ENCODE measurements at regions not wholly inside any gene's neighbourhood (a gene's known extent, or its start where the extent isn't known, plus 50 kb on each side); places are given as distances from the start of the nearest gene placed in this dataset.
"Not testable (repeated sequence)": the region's sequence is repeated elsewhere in the genome, so short reads cannot be mapped to it uniquely, and the experiment has no call there.

DNA sequence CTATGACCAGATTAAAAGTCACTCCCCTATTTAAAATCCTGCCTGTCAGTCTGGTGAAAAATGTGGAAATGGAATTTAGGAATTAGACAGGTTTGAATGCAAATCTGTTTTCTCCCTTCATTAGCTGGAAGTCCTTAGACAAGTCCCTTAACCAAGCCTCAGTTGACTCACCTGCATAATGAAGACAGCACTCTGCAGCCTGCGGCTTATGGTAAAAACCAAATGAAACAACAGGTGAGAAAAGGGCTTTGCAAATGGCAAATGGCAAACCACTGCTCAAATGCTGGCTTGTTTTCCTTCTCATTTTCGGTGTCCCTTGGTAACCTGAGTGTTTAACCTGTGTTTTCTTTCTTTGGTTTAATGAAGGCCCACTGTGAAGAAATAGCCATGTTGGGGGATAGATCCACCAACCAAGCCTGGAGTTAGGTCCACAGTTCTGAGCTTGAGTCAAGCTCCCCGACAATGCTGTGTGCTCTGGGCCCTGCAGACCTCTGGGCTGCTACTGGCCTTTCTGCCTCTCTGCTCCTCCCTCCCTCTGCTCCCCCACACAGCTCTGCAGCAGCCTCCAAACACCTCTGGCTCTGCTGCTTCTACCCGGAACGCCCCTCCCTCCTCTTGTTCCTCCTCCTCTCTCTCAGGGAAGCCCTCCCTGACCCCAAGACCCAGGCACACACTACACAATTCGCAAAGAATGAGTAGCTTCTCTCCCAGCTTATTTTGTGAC is 641.8 kb downstream of the MATN1 start:
- no peaks in the 10 kb centered on the region for H3K27me3 Mint-ChIP-seq (ENCODE audit: low read depth)
- H3K9me3 Mint-ChIP-seq (ENCODE audit: low read depth), result no peaks in the 10 kb centered on the region
- H3K27ac Mint-ChIP-seq (ENCODE audit: unreplicated experiment), result no peak overlapping the region
- H3K4me1 Mint-ChIP-seq (ENCODE audit: low read depth), result peaks cover 41% of the 10 kb centered on the region
- H3K4me3 Mint-ChIP-seq (ENCODE audit: unreplicated experiment), result no peak overlapping the region
- no peaks in the 10 kb centered on the region for H3K36me3 Mint-ChIP-seq (ENCODE audit: low read depth)
- TF ChIP-seq, protein P1, sequence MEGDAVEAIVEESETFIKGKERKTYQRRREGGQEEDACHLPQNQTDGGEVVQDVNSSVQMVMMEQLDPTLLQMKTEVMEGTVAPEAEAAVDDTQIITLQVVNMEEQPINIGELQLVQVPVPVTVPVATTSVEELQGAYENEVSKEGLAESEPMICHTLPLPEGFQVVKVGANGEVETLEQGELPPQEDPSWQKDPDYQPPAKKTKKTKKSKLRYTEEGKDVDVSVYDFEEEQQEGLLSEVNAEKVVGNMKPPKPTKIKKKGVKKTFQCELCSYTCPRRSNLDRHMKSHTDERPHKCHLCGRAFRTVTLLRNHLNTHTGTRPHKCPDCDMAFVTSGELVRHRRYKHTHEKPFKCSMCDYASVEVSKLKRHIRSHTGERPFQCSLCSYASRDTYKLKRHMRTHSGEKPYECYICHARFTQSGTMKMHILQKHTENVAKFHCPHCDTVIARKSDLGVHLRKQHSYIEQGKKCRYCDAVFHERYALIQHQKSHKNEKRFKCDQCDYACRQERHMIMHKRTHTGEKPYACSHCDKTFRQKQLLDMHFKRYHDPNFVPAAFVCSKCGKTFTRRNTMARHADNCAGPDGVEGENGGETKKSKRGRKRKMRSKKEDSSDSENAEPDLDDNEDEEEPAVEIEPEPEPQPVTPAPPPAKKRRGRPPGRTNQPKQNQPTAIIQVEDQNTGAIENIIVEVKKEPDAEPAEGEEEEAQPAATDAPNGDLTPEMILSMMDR (IDR thresholded peaks at IDR 0.05), result no peak
- DNase-seq (ENCODE audit: low spot score), result no peak

DNA sequence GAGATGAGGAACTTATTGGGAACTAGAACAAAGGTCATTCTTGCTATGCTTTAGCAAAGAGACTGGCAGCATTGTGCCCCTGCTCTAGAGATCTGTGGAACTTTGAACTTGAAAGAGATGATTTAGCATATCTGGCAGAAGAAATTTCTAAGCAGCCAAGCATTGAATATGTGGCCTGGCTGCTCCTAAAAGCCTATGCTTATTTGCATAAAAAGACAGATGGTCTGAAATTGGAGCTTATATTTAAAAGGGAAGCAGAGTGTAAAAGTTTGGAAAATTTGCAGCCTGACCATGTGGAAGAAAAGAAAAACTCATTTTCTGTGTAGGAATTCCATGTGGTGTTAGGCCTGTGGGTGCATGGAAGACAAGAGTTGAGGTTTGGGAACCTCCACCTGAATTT is 647.5 kb downstream of the MATN1 start:
- not testable (repeated sequence) for DNase-seq (ENCODE audit: low spot score); H3K36me3 Mint-ChIP-seq (ENCODE audit: low read depth); H3K4me1 Mint-ChIP-seq (ENCODE audit: low read depth); H3K9me3 Mint-ChIP-seq (ENCODE audit: low read depth); H3K27ac Mint-ChIP-seq (ENCODE audit: unreplicated experiment); H3K27me3 Mint-ChIP-seq (ENCODE audit: low read depth); H3K4me3 Mint-ChIP-seq (ENCODE audit: unreplicated experiment)

DNA sequence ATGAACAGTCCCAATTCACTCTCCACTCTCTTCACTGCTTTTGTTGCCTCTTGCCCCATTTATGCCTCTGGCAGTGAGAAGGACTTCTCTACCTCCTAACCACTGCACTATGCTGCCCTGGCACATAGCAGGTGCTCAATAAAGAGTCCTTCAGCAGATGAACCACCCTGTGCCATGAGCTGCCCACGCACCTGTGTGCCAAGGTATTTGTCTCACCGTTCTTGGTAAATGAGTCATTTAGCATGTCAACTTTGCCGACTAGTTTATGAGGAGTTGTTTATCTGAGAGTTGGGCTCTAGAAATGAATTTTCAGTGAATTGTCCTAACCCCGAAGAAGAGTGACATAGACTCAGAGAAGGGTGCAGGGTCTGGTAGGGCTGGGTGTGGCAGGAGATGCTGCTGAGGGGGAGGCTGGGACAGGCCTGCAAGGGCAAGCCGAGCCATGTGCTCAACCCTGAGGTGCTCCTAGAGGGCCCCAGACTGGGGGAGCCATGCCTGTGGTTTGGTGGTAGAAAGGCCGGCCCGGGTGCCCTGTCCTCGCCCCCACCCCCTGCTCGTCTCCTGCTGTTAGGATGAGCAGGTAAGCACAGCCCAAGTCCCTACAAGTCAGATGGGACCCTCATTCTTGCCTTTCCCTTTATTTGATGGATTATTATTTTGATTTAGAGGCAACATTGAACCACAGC is 654.5 kb downstream of the MATN1 start:
- H3K4me1 Mint-ChIP-seq (ENCODE audit: low read depth), result no peaks in the 10 kb centered on the region
- H3K9me3 Mint-ChIP-seq (ENCODE audit: low read depth), result peaks cover 2% of the 10 kb centered on the region
- no peak overlapping the region for H3K27ac Mint-ChIP-seq (ENCODE audit: unreplicated experiment)
- peaks cover 3% of the 10 kb centered on the region for H3K27me3 Mint-ChIP-seq (ENCODE audit: low read depth)
- TF ChIP-seq, protein P1 (IDR thresholded peaks at IDR 0.05), result no peak
- no peaks in the 10 kb centered on the region for H3K36me3 Mint-ChIP-seq (ENCODE audit: low read depth)
- no peak overlapping the region for H3K4me3 Mint-ChIP-seq (ENCODE audit: unreplicated experiment)
- DNase-seq (ENCODE audit: low spot score), result no peak

DNA sequence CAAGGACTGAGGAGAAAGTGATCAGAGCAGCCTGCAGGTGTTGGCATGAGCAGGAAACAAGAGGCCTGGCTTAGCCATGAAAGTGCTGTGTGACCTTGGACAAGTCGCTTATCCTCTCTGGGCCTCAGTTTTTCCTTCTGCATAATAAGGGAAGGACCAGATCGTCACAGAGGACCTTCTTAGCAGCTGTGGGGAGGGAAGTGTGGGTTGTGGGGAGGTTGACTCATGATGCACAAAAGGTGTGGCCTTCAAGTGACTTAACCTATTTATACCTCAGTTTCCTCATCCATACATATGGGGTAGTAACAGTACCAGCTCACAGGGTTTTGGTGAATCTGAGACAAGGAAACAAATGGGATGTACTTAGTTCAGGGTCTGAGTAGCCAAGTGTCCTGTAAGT is 658.8 kb downstream of the MATN1 start:
- Mint-ChIP-seq H3K36me3 (ENCODE audit: low read depth) (no peaks in the 10 kb centered on the region), H3K4me3 (ENCODE audit: unreplicated experiment) (no peak overlapping the region), H3K27ac (ENCODE audit: unreplicated experiment) (no peak overlapping the region), H3K9me3 (ENCODE audit: low read depth) (peaks cover 2% of the 10 kb centered on the region), H3K4me1 (ENCODE audit: low read depth) (no peaks in the 10 kb centered on the region), H3K27me3 (ENCODE audit: low read depth) (peaks cover 2% of the 10 kb centered on the region)
- DNase-seq (ENCODE audit: low spot score), result no peak
- TF ChIP-seq, protein P1 (IDR thresholded peaks at IDR 0.05), result no peak

DNA sequence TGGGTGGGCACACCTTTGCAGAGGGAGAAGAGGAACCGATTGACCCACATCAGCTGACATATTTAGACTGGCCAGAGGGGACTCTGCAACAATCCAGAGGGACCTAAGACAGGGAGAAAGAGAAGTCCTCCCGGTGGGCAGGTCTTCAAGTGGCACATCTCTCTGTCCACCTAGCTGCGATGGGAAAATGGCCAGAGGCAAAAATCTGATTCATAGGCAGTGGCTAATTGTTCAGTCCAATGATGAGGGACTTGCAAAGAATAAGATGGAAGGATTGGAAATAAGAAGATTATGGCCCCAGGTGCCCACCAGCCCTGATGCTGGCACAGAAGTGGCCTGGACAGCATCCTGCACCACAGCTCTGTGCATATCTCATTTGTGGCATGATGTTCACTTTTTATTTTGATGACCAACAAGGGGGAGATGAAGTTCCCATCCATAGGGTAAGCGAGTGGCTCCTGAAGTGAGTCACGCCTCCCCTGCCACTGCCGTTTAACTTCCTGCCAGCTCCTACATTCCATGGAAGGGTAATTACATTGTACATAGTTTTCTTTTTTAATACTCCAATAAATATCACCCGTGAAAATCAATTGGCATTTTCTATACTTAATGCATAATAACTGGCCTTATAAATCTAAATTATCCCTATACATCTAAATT is 659.6 kb downstream of the MATN1 start:
- TF ChIP-seq, protein P1 (IDR thresholded peaks at IDR 0.05), result no peak
- Mint-ChIP-seq H3K27me3 (ENCODE audit: low read depth) (peaks cover 2% of the 10 kb centered on the region), H3K36me3 (ENCODE audit: low read depth) (no peaks in the 10 kb centered on the region), H3K4me3 (ENCODE audit: unreplicated experiment) (no peak overlapping the region), H3K27ac (ENCODE audit: unreplicated experiment) (no peak overlapping the region), H3K4me1 (ENCODE audit: low read depth) (peaks cover 6% of the 10 kb centered on the region), H3K9me3 (ENCODE audit: low read depth) (peaks cover 2% of the 10 kb centered on the region)
- DNase-seq (ENCODE audit: low spot score), result no peak
